ENCODE measurements at regions not wholly inside any gene's neighbourhood (a gene's known extent, or its start where the extent isn't known, plus 50 kb on each side); places are given as distances from the start of the nearest gene placed in this dataset.

- H2AFZ ChIP-seq (ENCODE audit: low read depth, low read length) = no peak overlapping the region
- no peak for DNase-seq (ENCODE audit: low read depth, low spot score)
- TF ChIP-seq MYC (IDR thresholded peaks at IDR 0.05; ENCODE audit: low read depth, low read length) (no peak), POLR2A (IDR thresholded peaks at IDR 0.05; ENCODE audit: low read depth, low read length) (no peak), JUN (IDR thresholded peaks at IDR 0.05; ENCODE audit: borderline replicate concordance, insufficient read depth, insufficient read length, low read depth) (no peak), EZH2 (IDR thresholded peaks at IDR 0.05; ENCODE audit: borderline replicate concordance, low read depth, low read length, severe bottlenecking) (no peak)
- TF ChIP-seq, protein P1, sequence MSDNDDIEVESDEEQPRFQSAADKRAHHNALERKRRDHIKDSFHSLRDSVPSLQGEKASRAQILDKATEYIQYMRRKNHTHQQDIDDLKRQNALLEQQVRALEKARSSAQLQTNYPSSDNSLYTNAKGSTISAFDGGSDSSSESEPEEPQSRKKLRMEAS (IDR thresholded peaks at IDR 0.05; ENCODE audit: insufficient read depth, insufficient read length) = no peak
- no peak overlapping the region for H3K27ac ChIP-seq (ENCODE audit: insufficient read depth, low read depth, low read length)
- ChIA-PET POLR2A (no interaction called here), CTCF (no interaction called here)
- no peak overlapping the region for H3K9ac ChIP-seq (replicated peaks; ENCODE audit: extremely low read depth, insufficient read depth, low read length)
- intact Hi-C loops (cut with micrococcal nuclease) (no loop called here), dilution Hi-C loops (cut with MboI; ENCODE audit: extremely low pct_ligation_motif_present, low sequenced_read_pairs) (no loop called here)
- BruUV-seq (replicated peaks) = no TSS peak
- no peaks in the 10 kb centered on the region for H3K79me2 ChIP-seq (ENCODE audit: control insufficient read depth, insufficient read depth, low read length)
- no peaks in the 10 kb centered on the region for H4K20me1 ChIP-seq (replicated peaks; ENCODE audit: control insufficient read depth, extremely low read depth, insufficient read depth, low read length)
- H3K27me3 ChIP-seq (ENCODE audit: control insufficient read depth in 2 of 2, insufficient read depth in 2 of 2, low read length in 2 of 2) = peaks cover 0 to 2% of the 10 kb centered on the region in 2 experiments
- no peaks in the 10 kb centered on the region for H3K9me1 ChIP-seq (replicated peaks; ENCODE audit: control insufficient read depth, extremely low read depth, insufficient read depth, low read length)
- no peak overlapping the region for H3K4me2 ChIP-seq (ENCODE audit: insufficient read depth, low read length)
- H3K4me1 ChIP-seq (ENCODE audit: control insufficient read depth, extremely low read depth, insufficient read depth, low read length) = no peaks in the 10 kb centered on the region
- H3K9me3 ChIP-seq (replicated peaks; ENCODE audit: control insufficient read depth, insufficient read depth, low read length) = no peaks in the 10 kb centered on the region
- no peaks in the 10 kb centered on the region for H3K36me3 ChIP-seq (ENCODE audit: control insufficient read depth in 2 of 2, extremely low read depth in 1 of 2, insufficient read depth in 2 of 2, low read length in 2 of 2)
- FAIRE-seq = no peak
- no peak overlapping the region for H3K4me3 ChIP-seq (replicated peaks in 1 of 3; ENCODE audit: insufficient read depth in 1 of 3, low read depth in 1 of 3, low read length in 3 of 3)
Observed at GRCh38 chr11:95616256-95616804, 173.3 kb downstream of the FAM76B start.

DNA sequence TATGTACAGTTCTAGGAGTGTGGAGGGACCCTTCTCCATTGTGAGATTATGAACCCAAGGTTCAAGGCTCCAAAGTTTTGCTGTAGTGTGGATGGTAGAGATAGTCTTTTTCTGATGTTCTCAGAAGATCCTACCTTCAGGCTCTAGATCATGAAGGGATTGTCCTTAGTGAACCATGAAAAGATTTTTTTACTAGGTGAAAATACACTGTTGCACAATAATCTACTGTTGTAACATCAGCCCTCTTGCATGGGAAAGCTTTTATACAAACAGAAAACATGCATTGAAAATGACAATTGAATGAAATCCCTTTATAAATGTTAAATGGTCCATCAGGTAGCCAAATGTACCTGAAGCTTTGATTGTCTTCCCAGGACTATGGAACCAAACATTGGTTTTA is 177.8 kb downstream of the FAM76B start:
- no peaks in the 10 kb centered on the region for H3K9me3 ChIP-seq (replicated peaks; ENCODE audit: control insufficient read depth, insufficient read depth, low read length)
- no TSS peak for BruUV-seq (replicated peaks)
- H3K4me3 ChIP-seq (replicated peaks in 1 of 3; ENCODE audit: insufficient read depth in 1 of 3, low read depth in 1 of 3, low read length in 3 of 3) = no peak overlapping the region
- no peaks in the 10 kb centered on the region for H4K20me1 ChIP-seq (replicated peaks; ENCODE audit: control insufficient read depth, extremely low read depth, insufficient read depth, low read length)
- intact Hi-C loops (cut with micrococcal nuclease) = loop anchor here (1.0 kb wide), 1 partner anchor 22 kb away; no protein-coding TSS in a partner anchor
- H3K79me2 ChIP-seq (ENCODE audit: control insufficient read depth, insufficient read depth, low read length) = no peaks in the 10 kb centered on the region
- no peaks in the 10 kb centered on the region for H3K4me1 ChIP-seq (ENCODE audit: control insufficient read depth, extremely low read depth, insufficient read depth, low read length)
- TF ChIP-seq MYC (IDR thresholded peaks at IDR 0.05; ENCODE audit: low read depth, low read length) = no peak
- no peak for TF ChIP-seq CTCF (IDR thresholded peaks at IDR 0.05; ENCODE audit: extremely low read depth in 1 of 2, insufficient read depth in 1 of 2, low read depth in 1 of 2, low read length in 2 of 2)
- no peak for TF ChIP-seq FOS (IDR thresholded peaks at IDR 0.05; ENCODE audit: borderline replicate concordance, insufficient read depth, low read length)
- no peak for TF ChIP-seq POLR2A (IDR thresholded peaks at IDR 0.05; ENCODE audit: low read depth, low read length)
- no peak for TF ChIP-seq POLR2AphosphoS5 (IDR thresholded peaks at IDR 0.05; ENCODE audit: insufficient read depth, low read depth, low read length)
- TF ChIP-seq GATA2 (IDR thresholded peaks at IDR 0.05; ENCODE audit: insufficient read depth, insufficient read length, low read depth, low read length) = no peak
- no peak for TF ChIP-seq JUN (IDR thresholded peaks at IDR 0.05; ENCODE audit: borderline replicate concordance, insufficient read depth, insufficient read length, low read depth)
- TF ChIP-seq EZH2 (IDR thresholded peaks at IDR 0.05; ENCODE audit: borderline replicate concordance, low read depth, low read length, severe bottlenecking) = no peak
- TF ChIP-seq, protein P1 (IDR thresholded peaks at IDR 0.05; ENCODE audit: insufficient read depth, insufficient read length) = no peak
- CTCF ChIA-PET = no interaction called here
- dilution Hi-C loops (cut with MboI; ENCODE audit: extremely low pct_ligation_motif_present, low sequenced_read_pairs) = no loop called here
- no peak overlapping the region for H2AFZ ChIP-seq (ENCODE audit: low read depth, low read length)
- DNase-seq (ENCODE audit: low read depth, low spot score) = no peak
- peaks cover 0 to 2% of the 10 kb centered on the region in 2 experiments for H3K27me3 ChIP-seq (ENCODE audit: control insufficient read depth in 2 of 2, insufficient read depth in 2 of 2, low read length in 2 of 2)
- H3K9me1 ChIP-seq (replicated peaks; ENCODE audit: control insufficient read depth, extremely low read depth, insufficient read depth, low read length) = no peaks in the 10 kb centered on the region
- H3K27ac ChIP-seq (ENCODE audit: insufficient read depth, low read depth, low read length) = no peak overlapping the region
- no peak for FAIRE-seq
- H3K9ac ChIP-seq (replicated peaks; ENCODE audit: extremely low read depth, insufficient read depth, low read length) = no peak overlapping the region
- POLR2A ChIA-PET = no interaction called here
- H3K36me3 ChIP-seq (ENCODE audit: control insufficient read depth in 2 of 2, extremely low read depth in 1 of 2, insufficient read depth in 2 of 2, low read length in 2 of 2) = no peaks in the 10 kb centered on the region
- H3K4me2 ChIP-seq (ENCODE audit: insufficient read depth, low read length) = no peak overlapping the region

Measured in endothelial cell of umbilical vein (primary cell).